ENCODE measurements at regions not wholly inside any gene's neighbourhood (a gene's known extent, or its start where the extent isn't known, plus 50 kb on each side); places are given as distances from the start of the nearest gene placed in this dataset.

DNA sequence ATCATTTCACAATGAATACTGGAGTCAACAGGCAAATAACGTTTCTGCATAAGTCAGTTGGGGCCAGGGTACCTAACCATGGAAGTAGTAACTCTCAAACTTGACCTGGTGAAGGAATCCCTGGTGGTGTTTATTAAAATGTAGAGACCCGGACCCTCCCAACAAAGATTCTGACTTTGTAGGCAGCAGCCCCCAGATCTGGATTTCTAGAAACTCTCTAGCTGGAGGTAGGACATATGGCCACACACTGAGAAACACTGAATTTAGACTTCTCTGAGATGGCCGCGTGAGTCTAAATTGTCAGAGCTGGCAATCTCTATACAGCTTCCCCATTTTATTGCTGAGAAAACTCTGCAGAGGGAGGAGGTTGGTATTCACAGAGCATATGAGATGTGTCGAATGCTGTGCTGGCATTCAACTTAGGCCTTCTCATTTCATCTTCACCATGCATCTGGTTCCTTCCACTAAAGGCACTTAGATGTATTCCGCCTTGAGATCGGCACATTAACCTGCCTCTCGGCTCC lies 278.1 kb downstream of the CYRIA start:
- Histone ChIP-seq H3K27me3 (ENCODE audit: control insufficient read depth in 3 of 3, insufficient read depth in 3 of 3, low read length in 2 of 3) (no peaks in the 10 kb centered on the region), H3K36me3 (ENCODE audit: control insufficient read depth in 4 of 4, insufficient read depth in 4 of 4, low read length in 4 of 4) (no peaks in the 10 kb centered on the region), H3K4me1 (ENCODE audit: control insufficient read depth in 5 of 5, insufficient read depth in 5 of 5, low read length in 5 of 5) (peaks cover 0 to 10% (median 0%) of the 10 kb centered on the region in 5 donors), H3K4me3 (no peak overlapping the region), H3K9me3 (ENCODE audit: control insufficient read depth in 4 of 4, insufficient read depth in 3 of 4, low read length in 3 of 4) (peaks cover 0 to 2% (median 0%) of the 10 kb centered on the region in 4 donors), H3K9ac (ENCODE audit: insufficient read depth in 1 of 2, low read length in 2 of 2) (no peak overlapping the region), H3K27ac (ENCODE audit: low read depth in 1 of 2, low read length in 1 of 2) (no peak overlapping the region)
- TF ChIP-seq, protein P1, sequence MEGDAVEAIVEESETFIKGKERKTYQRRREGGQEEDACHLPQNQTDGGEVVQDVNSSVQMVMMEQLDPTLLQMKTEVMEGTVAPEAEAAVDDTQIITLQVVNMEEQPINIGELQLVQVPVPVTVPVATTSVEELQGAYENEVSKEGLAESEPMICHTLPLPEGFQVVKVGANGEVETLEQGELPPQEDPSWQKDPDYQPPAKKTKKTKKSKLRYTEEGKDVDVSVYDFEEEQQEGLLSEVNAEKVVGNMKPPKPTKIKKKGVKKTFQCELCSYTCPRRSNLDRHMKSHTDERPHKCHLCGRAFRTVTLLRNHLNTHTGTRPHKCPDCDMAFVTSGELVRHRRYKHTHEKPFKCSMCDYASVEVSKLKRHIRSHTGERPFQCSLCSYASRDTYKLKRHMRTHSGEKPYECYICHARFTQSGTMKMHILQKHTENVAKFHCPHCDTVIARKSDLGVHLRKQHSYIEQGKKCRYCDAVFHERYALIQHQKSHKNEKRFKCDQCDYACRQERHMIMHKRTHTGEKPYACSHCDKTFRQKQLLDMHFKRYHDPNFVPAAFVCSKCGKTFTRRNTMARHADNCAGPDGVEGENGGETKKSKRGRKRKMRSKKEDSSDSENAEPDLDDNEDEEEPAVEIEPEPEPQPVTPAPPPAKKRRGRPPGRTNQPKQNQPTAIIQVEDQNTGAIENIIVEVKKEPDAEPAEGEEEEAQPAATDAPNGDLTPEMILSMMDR (IDR thresholded peaks at IDR 0.05; ENCODE audit: control extremely low read depth, extremely low read depth), result no peak
- DNase-seq (no peak), ATAC-seq (ENCODE audit: insufficient read depth, low FRiP score) (no peak)
- WGBS, 2 donors, result 91 to 93% methylated on average over 8 of the region's 8 CpGs

DNA sequence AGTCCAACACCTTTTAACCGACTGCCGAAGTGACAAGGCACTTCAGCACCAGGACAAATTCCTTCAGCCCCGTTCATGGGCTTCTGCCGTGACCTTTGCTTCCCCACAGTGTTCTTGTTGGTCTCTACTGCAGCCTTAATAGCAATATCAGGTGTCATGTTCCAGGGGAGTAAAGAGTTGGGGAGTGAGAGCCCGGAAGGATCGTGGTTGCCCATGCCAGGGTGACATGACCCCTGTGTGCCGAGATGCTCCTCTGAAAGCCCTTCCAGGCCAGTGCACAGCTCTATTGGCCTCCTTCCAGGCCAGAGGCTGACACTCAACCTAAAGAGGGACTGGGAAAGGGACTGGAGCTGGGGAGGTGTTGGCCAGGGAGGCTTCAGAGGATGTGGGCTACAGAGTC lies 279.2 kb downstream of the CYRIA start:
- no peak overlapping the region for H3K27ac ChIP-seq (ENCODE audit: low read depth in 1 of 2, low read length in 1 of 2)
- TF ChIP-seq, protein P1 (IDR thresholded peaks at IDR 0.05; ENCODE audit: control extremely low read depth, extremely low read depth), result no peak
- DNase-seq (no peak), ATAC-seq (ENCODE audit: insufficient read depth, low FRiP score) (no peak)
- H3K4me1 ChIP-seq (ENCODE audit: control insufficient read depth in 5 of 5, insufficient read depth in 5 of 5, low read length in 5 of 5), result peaks cover 0 to 10% (median 0%) of the 10 kb centered on the region in 5 donors
- no peaks in the 10 kb centered on the region for H3K36me3 ChIP-seq (ENCODE audit: control insufficient read depth in 4 of 4, insufficient read depth in 4 of 4, low read length in 4 of 4)
- H3K27me3 ChIP-seq (ENCODE audit: control insufficient read depth in 3 of 3, insufficient read depth in 3 of 3, low read length in 2 of 3), result no peaks in the 10 kb centered on the region
- peaks cover 0 to 5% (median 0%) of the 10 kb centered on the region in 4 donors for H3K9me3 ChIP-seq (ENCODE audit: control insufficient read depth in 4 of 4, insufficient read depth in 3 of 4, low read length in 3 of 4)
- H3K9ac ChIP-seq (ENCODE audit: insufficient read depth in 1 of 2, low read length in 2 of 2), result no peak overlapping the region
- WGBS, 2 donors, result 57 to 78% methylated on average over 7 of the region's 7 CpGs
- H3K4me3 ChIP-seq, result no peak overlapping the region

DNA sequence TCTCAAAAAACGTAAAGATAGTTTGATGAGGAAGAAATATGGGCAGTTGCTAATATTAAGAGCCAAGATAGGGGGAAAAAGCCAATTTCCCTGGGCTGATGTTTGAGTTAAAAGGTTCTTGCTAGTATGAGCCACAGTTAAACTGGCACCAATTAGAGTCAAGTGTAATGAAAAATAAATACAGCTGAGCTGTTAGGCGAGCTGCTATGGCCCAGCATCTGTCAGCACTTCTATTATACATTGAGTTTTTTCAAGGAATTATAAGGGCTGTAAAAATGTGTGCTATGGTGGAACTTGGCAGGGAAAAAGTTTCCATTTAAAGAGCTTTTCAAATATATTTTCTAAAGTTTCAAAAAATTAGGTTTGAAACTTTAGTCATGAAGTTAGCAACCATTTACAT lies 279.6 kb downstream of the CYRIA start:
- TF ChIP-seq, protein P1 (IDR thresholded peaks at IDR 0.05; ENCODE audit: control extremely low read depth, extremely low read depth), result no peak
- H3K27ac ChIP-seq (ENCODE audit: low read depth in 1 of 2, low read length in 1 of 2), result no peak overlapping the region
- peak in 2 of 3 donors; percentile 46 to 68 for DNase-seq
- H3K9ac ChIP-seq (ENCODE audit: insufficient read depth in 1 of 2, low read length in 2 of 2), result no peak overlapping the region
- H3K27me3 ChIP-seq (ENCODE audit: control insufficient read depth in 3 of 3, insufficient read depth in 3 of 3, low read length in 2 of 3), result no peaks in the 10 kb centered on the region
- 70 to 79% methylated on average over 2 of the region's 2 CpGs for WGBS, 2 donors
- no peaks in the 10 kb centered on the region for H3K36me3 ChIP-seq (ENCODE audit: control insufficient read depth in 4 of 4, insufficient read depth in 4 of 4, low read length in 4 of 4)
- peaks cover 0 to 6% (median 0%) of the 10 kb centered on the region in 4 donors for H3K9me3 ChIP-seq (ENCODE audit: control insufficient read depth in 4 of 4, insufficient read depth in 3 of 4, low read length in 3 of 4)
- ATAC-seq (ENCODE audit: insufficient read depth, low FRiP score), result no peak
- peaks cover 0 to 10% (median 0%) of the 10 kb centered on the region in 5 donors for H3K4me1 ChIP-seq (ENCODE audit: control insufficient read depth in 5 of 5, insufficient read depth in 5 of 5, low read length in 5 of 5)
- H3K4me3 ChIP-seq, result no peak overlapping the region

DNA sequence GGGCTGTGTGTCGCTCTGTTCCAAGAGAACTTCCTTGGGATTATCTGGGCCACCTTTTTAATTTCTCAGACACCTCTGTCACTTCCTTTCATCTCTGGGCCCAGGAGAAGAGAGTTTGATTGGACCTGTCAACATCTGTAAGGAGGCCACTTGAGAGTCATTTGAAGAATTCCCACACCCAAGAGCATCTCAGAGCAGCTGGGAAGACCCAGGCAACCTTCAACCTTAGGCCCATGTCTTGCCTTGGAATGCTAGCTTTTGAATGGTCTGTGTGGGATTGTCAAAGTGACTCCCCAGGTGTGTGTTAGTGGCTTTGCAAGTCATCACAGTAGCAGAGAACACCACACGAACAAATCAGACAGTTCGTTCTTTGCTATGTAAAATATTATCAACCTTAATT lies 280.3 kb downstream of the CYRIA start:
- Histone ChIP-seq H3K27ac (ENCODE audit: low read depth in 1 of 2, low read length in 1 of 2) (no peak overlapping the region), H3K4me1 (ENCODE audit: control insufficient read depth in 5 of 5, insufficient read depth in 5 of 5, low read length in 5 of 5) (peaks cover 0 to 10% (median 0%) of the 10 kb centered on the region in 5 donors), H3K4me3 (no peak overlapping the region), H3K9ac (ENCODE audit: insufficient read depth in 1 of 2, low read length in 2 of 2) (no peak overlapping the region), H3K9me3 (ENCODE audit: control insufficient read depth in 4 of 4, insufficient read depth in 3 of 4, low read length in 3 of 4) (peaks cover 0 to 6% (median 0%) of the 10 kb centered on the region in 4 donors), H3K27me3 (ENCODE audit: control insufficient read depth in 3 of 3, insufficient read depth in 3 of 3, low read length in 2 of 3) (no peaks in the 10 kb centered on the region), H3K36me3 (ENCODE audit: control insufficient read depth in 4 of 4, insufficient read depth in 4 of 4, low read length in 4 of 4) (no peaks in the 10 kb centered on the region)
- 85 to 93% methylated on average over 3 of the region's 3 CpGs for WGBS, 2 donors
- DNase-seq (no peak), ATAC-seq (ENCODE audit: insufficient read depth, low FRiP score) (no peak)
- TF ChIP-seq, protein P1 (IDR thresholded peaks at IDR 0.05; ENCODE audit: control extremely low read depth, extremely low read depth), result no peak
